ENCODE measurements at regions not wholly inside any gene's neighbourhood (a gene's known extent, or its start where the extent isn't known, plus 50 kb on each side); places are given as distances from the start of the nearest gene placed in this dataset.
"Not testable (repeated sequence)": the region's sequence is repeated elsewhere in the genome, so short reads cannot be mapped to it uniquely, and the experiment has no call there.

DNA sequence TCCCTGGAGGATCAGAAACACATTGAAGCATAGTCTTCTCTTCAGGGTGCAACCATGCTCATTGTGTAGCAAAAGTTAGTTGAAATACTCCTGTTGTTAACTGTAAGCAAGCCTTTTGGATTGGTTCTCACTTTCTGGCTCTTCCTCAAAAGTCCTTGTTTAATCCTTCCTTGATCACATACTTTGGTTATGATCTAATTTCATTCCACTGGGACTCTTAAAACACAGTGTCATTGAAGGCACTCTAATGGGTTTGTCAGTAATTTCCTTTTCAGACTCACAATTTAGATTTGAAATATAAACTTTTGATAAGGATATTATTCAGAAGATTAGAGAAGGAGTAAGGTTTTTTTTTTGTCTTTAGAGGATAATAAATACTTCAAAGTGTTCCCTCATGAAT is 451.7 kb upstream of the SGO1 start:
- no peaks in the 10 kb centered on the region for H3K4me1 Mint-ChIP-seq
- no peak overlapping the region for H3K27ac Mint-ChIP-seq
- DNase-seq, result no peak
- no peak overlapping the region for H3K4me3 Mint-ChIP-seq
- H3K27me3 Mint-ChIP-seq, result no peaks in the 10 kb centered on the region
- no peak for ATAC-seq
- H3K9me3 Mint-ChIP-seq, result no peaks in the 10 kb centered on the region

DNA sequence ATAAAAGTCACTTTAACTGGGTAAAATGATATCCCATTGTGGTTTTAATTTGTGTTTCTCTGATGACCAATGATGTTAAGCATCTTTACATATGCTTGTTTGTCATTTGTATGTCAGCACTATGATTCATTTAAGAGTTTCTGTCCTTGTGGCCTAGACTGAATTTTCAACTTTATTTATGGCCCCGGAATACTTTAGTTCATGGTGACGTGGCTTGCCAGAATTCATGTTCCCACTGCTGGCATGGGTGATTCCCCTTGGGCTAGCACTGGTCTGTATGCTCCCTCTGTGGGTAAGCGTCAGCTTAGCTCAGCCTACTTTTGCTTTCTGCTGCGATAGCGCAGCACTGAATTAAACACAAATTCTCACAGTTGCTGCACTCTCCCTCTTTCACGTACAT is 436.3 kb upstream of the SGO1 start:
- ATAC-seq, result no peak
- no peak overlapping the region for H3K4me3 Mint-ChIP-seq
- H3K27me3 Mint-ChIP-seq, result no peaks in the 10 kb centered on the region
- no peak for DNase-seq
- no peaks in the 10 kb centered on the region for H3K4me1 Mint-ChIP-seq
- peaks cover 24 to 46% of the 10 kb centered on the region in 2 donors for H3K9me3 Mint-ChIP-seq
- H3K27ac Mint-ChIP-seq, result no peak overlapping the region

DNA sequence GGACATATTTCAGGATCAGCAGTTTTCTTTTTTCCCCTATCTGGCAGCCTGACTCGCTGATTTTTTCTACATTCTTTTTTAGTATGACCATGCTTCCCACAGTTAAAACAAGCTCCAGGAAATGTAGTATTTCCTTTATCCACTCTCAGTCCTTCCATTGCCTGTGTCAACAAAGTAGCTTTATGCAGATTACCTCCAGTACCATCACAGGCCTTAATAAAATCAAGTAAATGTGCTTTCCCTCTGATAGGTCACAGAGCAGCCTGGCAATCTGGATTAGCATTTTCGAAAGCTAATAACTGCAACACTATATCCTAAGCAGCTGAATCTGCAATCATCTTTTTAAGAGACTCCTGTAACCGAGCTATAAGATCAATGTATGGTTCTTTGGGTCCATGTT is 432.6 kb upstream of the SGO1 start:
- not testable (repeated sequence) for H3K4me3 Mint-ChIP-seq, H3K27ac Mint-ChIP-seq, ATAC-seq, H3K4me1 Mint-ChIP-seq, DNase-seq, H3K27me3 Mint-ChIP-seq
- H3K9me3 Mint-ChIP-seq, result peaks cover 20 to 45% of the 10 kb centered on the region in 2 donors

DNA sequence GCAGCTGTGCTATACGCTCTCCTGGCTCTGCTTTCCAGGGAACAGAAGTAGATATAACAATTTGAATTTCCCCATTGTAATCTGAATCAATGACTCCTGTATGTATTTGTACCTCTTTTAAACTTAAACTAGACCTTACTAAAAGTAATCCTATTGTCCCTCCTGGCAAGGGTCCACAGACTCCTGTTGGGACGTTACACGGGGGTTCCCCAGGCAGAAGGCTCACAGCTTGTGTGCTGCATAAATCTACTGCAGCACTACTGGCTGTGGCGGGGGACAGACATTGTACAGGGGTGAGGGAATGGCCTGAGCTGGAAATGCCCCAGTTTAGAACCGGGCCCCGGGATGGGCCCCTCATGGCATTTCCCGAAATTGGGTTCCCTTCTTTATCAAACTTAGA is 432.2 kb upstream of the SGO1 start:
- H3K27ac Mint-ChIP-seq, ATAC-seq, DNase-seq, H3K4me1 Mint-ChIP-seq, H3K4me3 Mint-ChIP-seq, H3K27me3 Mint-ChIP-seq: not testable (repeated sequence)
- H3K9me3 Mint-ChIP-seq, result peaks cover 21 to 46% of the 10 kb centered on the region in 2 donors

DNA sequence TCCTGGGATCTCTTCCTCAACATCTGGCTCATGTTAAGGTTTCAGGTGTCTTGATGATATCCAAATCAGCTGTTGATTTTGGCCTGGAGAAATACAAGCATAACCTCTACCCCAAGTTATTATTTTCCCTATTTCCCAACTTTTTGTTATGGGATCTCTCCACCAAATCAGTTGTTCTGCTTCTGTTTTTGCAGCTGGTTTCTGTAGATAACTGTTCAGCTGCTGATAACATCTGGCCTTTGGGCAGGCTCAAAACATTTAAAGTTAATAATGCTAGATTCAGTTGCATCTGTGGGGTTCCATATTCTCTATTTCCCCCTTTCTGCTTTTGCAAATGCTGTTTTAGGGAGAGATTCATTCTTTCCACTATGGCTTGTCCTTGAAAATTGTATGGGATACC is 430.0 kb upstream of the SGO1 start:
- DNase-seq, H3K27ac Mint-ChIP-seq, H3K4me1 Mint-ChIP-seq, H3K27me3 Mint-ChIP-seq, H3K4me3 Mint-ChIP-seq, ATAC-seq: not testable (repeated sequence)
- H3K9me3 Mint-ChIP-seq, result peaks cover 28 to 66% of the 10 kb centered on the region in 2 donors

DNA sequence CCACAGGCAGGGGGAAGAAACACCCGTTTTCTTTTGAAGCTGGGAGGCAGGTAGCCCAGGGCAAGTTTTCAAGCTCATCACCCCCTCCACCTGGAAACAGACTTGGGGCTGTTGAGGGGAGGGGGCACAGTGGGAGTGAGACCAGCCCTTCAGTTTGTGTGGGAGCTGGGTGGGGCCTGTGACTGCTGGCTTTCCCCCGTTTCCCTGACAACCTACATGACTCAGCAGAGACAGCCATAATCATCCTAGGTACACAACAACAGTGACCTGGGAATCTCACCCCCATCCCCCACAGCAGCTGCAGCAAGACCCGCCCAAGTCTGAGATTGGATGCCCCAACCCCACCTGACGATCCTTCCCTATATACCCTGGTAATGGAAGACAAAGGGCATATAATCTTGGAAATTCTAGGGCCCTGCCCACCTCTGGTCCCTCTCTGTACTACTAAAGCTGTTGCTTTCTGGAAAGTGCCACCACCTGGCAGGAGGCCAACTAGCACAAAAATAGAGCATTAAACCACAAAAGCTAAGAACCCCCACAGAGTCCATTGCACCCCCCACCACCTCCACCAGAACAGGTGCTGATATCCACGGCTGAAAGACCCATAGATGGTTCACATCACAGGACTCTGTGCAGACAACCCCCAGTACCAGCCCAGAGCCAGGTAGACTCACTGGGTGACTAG is 422.2 kb upstream of the SGO1 start:
- DNase-seq, result no peak

DNA sequence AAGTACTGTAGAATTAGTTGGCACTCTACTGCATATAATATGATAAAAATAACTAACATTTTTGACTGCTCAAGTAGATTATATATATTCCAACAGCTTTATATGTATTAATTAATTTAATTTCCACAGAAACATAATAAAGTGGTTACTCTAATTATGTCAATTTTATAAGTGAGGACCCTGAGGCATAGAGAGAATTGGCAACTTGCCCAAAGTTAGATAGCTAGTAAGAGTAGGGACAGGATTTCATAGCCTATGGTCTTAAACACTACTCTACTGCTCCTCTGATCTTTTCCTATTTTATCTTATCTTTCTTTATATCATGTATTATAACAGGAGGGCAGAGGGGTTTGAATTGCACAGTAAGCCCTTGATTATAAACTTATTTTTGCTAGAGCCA is 418.7 kb upstream of the SGO1 start:
- Mint-ChIP-seq H3K27ac (no peak overlapping the region), H3K27me3 (no peaks in the 10 kb centered on the region), H3K4me1 (no peaks in the 10 kb centered on the region), H3K9me3 (peaks cover 41 to 64% of the 10 kb centered on the region in 2 donors), H3K4me3 (no peak overlapping the region)
- ATAC-seq, result no peak
- no peak for DNase-seq

More for the DNA sequence above, 422.2 kb upstream of the SGO1 start:
- no peak overlapping the region for H3K4me3 Mint-ChIP-seq
- H3K9me3 Mint-ChIP-seq, result peaks cover 46 to 80% of the 10 kb centered on the region in 2 donors
- no peak overlapping the region for H3K27ac Mint-ChIP-seq
- no peaks in the 10 kb centered on the region for H3K27me3 Mint-ChIP-seq
- no peaks in the 10 kb centered on the region for H3K4me1 Mint-ChIP-seq
- ATAC-seq, result no peak

DNA sequence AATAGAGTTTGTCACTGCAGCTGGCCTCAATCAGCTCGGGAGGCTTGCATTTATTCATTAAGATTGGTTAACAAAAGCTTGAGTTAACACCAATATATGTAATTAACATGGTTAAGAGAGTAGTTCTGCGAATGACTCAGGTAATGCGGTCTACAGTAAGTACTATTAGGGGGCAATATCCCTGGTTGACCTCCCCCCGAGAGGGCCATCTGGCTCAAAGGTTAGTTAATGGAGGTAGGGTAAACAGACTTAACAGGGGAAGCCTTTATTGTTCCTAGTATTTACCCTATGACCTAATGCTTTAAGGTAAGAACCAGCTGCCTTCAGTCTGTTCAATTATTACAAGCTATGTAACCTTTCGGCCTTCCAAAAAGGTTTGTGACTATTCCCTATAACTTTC is 403.3 kb upstream of the SGO1 start:
- Mint-ChIP-seq H3K9me3 (peaks cover 13 to 34% of the 10 kb centered on the region in 2 donors), H3K4me3 (no peak overlapping the region)

DNA sequence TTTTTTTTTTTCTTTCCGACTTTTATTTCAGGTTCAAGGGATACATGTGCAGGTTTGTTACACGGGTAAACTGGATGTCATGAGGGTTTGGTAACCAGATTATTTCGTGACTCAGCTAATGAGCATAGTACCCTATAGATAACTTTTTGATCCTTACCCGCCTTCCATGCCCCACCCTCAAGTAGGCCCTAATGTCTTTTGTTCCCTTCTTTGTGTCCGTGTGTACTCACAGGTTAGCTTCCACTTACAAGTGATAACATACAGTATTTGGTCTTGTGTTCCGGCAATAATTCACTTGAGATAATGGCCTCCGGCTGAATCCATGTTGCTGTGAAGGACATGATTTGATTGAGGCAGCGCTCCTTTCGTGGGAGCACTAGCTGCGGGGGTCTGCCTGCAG is 402.8 kb upstream of the SGO1 start:
- H3K27me3 Mint-ChIP-seq, result no peaks in the 10 kb centered on the region
- H3K4me1 Mint-ChIP-seq, result no peaks in the 10 kb centered on the region
- no peak for ATAC-seq
- DNase-seq, result no peak
- no peak overlapping the region for H3K27ac Mint-ChIP-seq
- H3K4me3 Mint-ChIP-seq, result no peak overlapping the region
- peaks cover 12 to 32% of the 10 kb centered on the region in 2 donors for H3K9me3 Mint-ChIP-seq

More for the DNA sequence above, 403.3 kb upstream of the SGO1 start:
- ATAC-seq, result no peak
- no peaks in the 10 kb centered on the region for H3K4me1 Mint-ChIP-seq
- DNase-seq, result no peak
- H3K27me3 Mint-ChIP-seq, result no peaks in the 10 kb centered on the region
- H3K27ac Mint-ChIP-seq, result no peak overlapping the region

DNA sequence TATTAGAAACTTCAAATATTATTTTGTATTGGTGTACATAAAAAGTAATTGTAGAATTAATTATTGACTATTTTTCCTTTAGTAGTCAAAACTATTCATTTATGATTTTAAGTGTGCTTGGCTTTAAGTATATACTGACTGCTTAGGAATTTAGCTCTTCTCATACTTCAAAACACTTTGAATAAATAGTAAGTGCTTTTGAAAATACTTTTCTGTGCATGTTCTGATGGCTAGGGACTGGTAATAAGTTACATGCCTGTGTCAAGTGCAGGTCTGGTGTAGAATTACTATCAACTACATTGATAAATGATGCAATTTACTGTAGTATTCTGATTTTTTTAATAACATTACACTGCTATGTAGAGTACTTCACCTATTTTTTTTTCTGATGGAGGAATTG is 397.6 kb upstream of the SGO1 start:
- no peaks in the 10 kb centered on the region for H3K4me1 Mint-ChIP-seq
- DNase-seq (no peak), ATAC-seq (no peak)
- no peaks in the 10 kb centered on the region for H3K27me3 Mint-ChIP-seq
- H3K9me3 Mint-ChIP-seq, result peaks cover 5 to 6% of the 10 kb centered on the region in 2 donors
- no peak overlapping the region for H3K4me3 Mint-ChIP-seq
- H3K27ac Mint-ChIP-seq, result no peak overlapping the region

DNA sequence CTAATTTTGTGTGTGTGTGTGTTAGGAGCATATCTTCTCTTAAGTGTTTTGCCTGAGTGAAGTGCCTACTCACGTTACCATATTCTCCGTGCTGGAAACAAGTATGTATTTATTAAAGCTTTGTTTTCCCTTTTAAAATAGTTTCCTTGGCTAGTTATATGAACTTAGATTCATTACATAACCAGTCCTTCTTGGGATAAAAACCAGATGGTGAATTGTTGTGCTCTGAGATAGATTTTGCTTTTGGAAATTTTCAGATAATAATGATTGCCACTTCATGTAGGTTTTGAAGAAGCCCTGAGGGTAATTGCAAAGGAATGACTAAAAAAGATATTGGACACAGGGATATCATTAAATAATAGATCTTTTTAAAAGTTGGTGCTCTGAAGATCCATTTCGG is 390.2 kb upstream of the SGO1 start:
- peaks cover 0 to 4% of the 10 kb centered on the region in 2 donors for H3K9me3 Mint-ChIP-seq
- DNase-seq (no peak), ATAC-seq (no peak)
- H3K4me3 Mint-ChIP-seq, result no peak overlapping the region
- no peak overlapping the region for H3K27ac Mint-ChIP-seq
- no peaks in the 10 kb centered on the region for H3K4me1 Mint-ChIP-seq
- no peaks in the 10 kb centered on the region for H3K27me3 Mint-ChIP-seq

DNA sequence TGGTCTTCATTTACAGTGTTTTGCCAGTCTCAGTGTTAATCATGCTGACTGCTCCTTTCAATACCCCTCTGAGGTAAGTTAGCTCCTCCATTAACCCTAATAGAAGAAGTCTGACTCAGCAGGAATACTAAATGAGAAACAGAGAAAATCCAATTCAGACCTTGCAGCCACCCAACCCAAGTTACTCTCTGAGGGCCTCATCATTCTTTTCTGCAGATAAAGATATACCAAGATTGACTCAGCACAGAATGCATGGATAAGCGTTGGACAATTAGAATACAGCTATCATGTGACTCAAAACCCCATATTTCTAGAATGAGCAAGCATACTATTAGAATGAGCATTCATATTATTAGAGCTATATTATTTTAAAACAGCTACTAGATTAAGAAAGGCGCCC is 389.1 kb upstream of the SGO1 start:
- Mint-ChIP-seq H3K9me3 (peaks cover 0 to 4% of the 10 kb centered on the region in 2 donors), H3K4me1 (no peaks in the 10 kb centered on the region), H3K27ac (no peak overlapping the region), H3K27me3 (no peaks in the 10 kb centered on the region), H3K4me3 (no peak overlapping the region)
- no peak for DNase-seq
- ATAC-seq, result no peak

DNA sequence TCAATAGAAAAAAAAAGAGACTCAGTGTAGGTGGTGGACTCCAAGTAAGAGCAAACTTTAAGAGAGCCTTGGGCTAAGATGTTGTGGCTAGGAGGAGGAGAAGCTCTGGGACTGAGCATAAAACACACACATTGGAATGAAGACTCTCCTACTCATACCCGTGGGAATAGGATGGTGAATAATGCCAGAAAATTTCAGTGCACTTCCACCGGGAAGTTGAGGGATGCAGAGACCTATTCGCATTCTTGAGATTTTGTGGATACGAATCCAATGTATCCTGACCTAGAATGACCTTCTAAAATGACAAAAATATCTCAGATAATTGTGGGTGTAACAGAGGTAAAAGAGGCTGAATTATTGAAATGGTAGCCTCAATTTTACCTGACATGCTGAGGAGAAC is 388.7 kb upstream of the SGO1 start:
- H3K9me3 Mint-ChIP-seq, result peaks cover 0 to 4% of the 10 kb centered on the region in 2 donors
- no peaks in the 10 kb centered on the region for H3K27me3 Mint-ChIP-seq
- ATAC-seq, result no peak
- H3K27ac Mint-ChIP-seq, result no peak overlapping the region
- DNase-seq, result no peak
- H3K4me1 Mint-ChIP-seq, result no peaks in the 10 kb centered on the region
- H3K4me3 Mint-ChIP-seq, result no peak overlapping the region

DNA sequence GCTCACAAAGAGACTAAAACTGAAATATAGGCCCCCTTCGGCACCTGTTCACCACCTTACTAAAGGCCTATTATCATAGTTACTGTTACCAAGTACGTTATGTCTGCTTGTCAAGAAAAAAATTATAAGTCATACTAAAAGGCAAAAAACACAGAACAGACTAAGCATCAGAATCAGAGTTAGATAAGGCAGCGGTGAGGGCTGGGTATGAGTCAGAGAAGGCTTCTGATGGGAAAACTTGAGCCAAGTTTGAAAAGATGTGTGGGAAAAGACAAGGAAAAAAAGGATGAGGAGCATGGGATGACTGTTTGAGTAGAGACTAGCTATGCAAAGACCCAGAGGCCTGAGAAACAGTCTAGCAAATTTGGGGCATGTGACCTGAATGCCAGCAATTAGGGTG is 387.2 kb upstream of the SGO1 start:
- no peaks in the 10 kb centered on the region for H3K9me3 Mint-ChIP-seq
- H3K27me3 Mint-ChIP-seq, result no peaks in the 10 kb centered on the region
- no peak for DNase-seq
- no peak overlapping the region for H3K27ac Mint-ChIP-seq
- no peak overlapping the region for H3K4me3 Mint-ChIP-seq
- no peak for ATAC-seq
- no peaks in the 10 kb centered on the region for H3K4me1 Mint-ChIP-seq

DNA sequence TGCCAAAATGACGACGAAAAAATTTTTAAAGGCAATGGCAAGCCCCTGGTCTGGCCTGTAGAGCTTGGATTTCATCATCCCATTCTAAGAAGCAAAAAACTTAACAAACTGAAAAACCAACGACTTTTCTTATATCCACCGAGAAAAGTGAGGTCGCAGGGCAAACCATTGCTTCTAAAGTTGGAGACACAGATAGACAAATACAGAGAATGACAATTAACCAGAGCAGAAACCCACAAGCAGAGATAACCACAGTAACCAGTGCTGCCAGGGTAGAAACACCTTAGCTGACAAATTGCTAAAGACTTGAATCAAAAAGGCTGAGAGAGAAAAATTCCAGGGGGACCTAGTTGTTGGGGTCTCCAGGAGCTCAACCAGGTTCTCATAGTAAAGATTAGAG is 386.5 kb upstream of the SGO1 start:
- Mint-ChIP-seq H3K4me3 (no peak overlapping the region), H3K27me3 (no peaks in the 10 kb centered on the region), H3K27ac (no peak overlapping the region), H3K9me3 (no peaks in the 10 kb centered on the region), H3K4me1 (no peaks in the 10 kb centered on the region)
- DNase-seq (no peak), ATAC-seq (no peak)

DNA sequence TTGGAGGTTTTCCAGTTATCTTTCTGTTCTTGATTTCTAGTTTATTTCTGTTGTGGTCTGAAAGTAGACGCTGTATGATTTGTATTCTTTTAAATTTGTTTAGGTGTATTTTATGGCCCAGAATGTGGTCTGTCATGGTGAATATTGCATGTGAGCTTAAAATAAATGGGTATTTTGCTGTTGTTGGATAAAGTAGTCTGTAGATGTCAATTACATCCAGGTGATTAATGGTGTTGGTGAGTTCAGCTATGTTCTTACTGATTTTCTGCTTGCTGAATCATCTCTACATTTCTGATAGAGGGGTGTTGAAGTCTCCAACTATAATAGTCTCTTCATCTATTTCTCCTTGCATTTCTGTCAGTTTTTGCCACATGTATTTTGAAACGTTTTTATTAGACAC is 383.3 kb upstream of the SGO1 start:
- Mint-ChIP-seq H3K9me3 (no peaks in the 10 kb centered on the region), H3K4me1 (no peaks in the 10 kb centered on the region), H3K27me3 (no peaks in the 10 kb centered on the region), H3K4me3 (no peak overlapping the region), H3K27ac (no peak overlapping the region)
- no peak for ATAC-seq
- no peak for DNase-seq

DNA sequence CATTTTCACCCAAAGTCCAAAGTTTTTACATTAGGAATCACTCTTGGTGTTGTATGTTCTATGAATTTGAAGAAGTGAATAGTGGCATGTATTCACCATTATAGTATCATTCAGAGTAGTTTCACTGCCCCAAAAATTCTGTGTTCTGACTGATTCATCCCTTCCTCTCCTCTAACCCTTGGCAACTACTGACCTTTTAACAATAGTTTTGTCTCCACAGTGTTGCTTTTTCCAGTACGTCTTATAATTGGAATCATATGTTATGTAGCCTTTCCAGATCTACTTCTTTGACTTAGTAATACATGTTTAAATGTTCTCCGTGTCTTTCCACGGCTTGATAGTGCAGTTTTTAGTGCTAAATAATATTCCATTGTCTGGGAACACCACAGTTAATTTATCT is 379.0 kb upstream of the SGO1 start:
- Mint-ChIP-seq H3K4me1 (no peaks in the 10 kb centered on the region), H3K27me3 (no peaks in the 10 kb centered on the region), H3K27ac (no peak overlapping the region), H3K9me3 (peaks cover 0 to 9% of the 10 kb centered on the region in 2 donors), H3K4me3 (no peak overlapping the region)
- no peak for DNase-seq
- ATAC-seq, result no peak

Measured in stimulated activated naive CD8-positive, alpha-beta T cell treated with anti-CD3 and anti-CD28 coated beads, Interleukin-15, amount 100 ng/mL, for 72 hours (primary cell).